T-cell (primary cell): ENCODE measurements at regions not wholly inside any gene's neighbourhood (a gene's known extent, or its start where the extent isn't known, plus 50 kb on each side); places are given as distances from the start of the nearest gene placed in this dataset.

Experiments
- ATAC-seq, 4 experiments: fragments of 200-7000 bp in 3 of 4; fragments of 150-1000 bp in 1 of 4; cut with Tn5 transposase; replicated peaks in 1 of 4; 1 replicate in 3 of 4; 2 replicates in 1 of 4; pipeline ENCODE4 v1.10.0; 2021; ENCODE audit warnings: moderate library complexity in 3 of 4, mild to moderate bottlenecking in 2 of 4, moderate number of reproducible peaks in 1 of 4
- CTCF ChIA-PET, 2 donors: fragments of 300-600 bp; sonication (Branson Sonifier 250); formaldehyde crosslinking; loops; one replicate each; lab custom pipeline; 2022; ENCODE audit warnings: antibody characterized with exemption in 2 of 2; lab: Charles Lee
- POLR2A ChIA-PET, 2 donors: fragments of 300-600 bp; sonication (Branson Sonifier 250); formaldehyde crosslinking; loops; one replicate each; lab custom pipeline; 2022; ENCODE audit warnings: antibody characterized with exemption in 2 of 2; lab: Charles Lee
- DNase-seq, 35 experiments: peaks; one replicate each; pipeline versions ENCODE4 v3.0.0 to v3.0.0-alpha.2; 2013 to 2023
- H3K27ac ChIP-seq: one replicate; pipeline ENCODE4 v1.5.1; 2013; ENCODE audit warnings: low read length
- H3K27me3 ChIP-seq, 2 experiments: replicated peaks in 1 of 2; 1 replicate in 1 of 2; 2 replicates in 1 of 2; pipeline versions ENCODE4 v1.6.1 to v1.7.0; 2013; ENCODE audit warnings: low read length in 1 of 2, mixed read lengths in 1 of 2; ENCODE audit not compliant: control insufficient read depth in 2 of 2, insufficient read depth in 2 of 2; ENCODE audit errors: extremely low read depth in 1 of 2
- H3K36me3 ChIP-seq, 2 donors: 1 replicate in 1 of 2; 2 replicates in 1 of 2; pipeline versions ENCODE4 v1.6.1 to v1.7.0; 2013; ENCODE audit warnings: low read length in 1 of 2; ENCODE audit not compliant: control insufficient read depth in 2 of 2, insufficient read depth in 1 of 2; ENCODE audit errors: extremely low read depth in 1 of 2
- H3K4me1 ChIP-seq, 2 experiments: 1 replicate in 1 of 2; 2 replicates in 1 of 2; pipeline versions ENCODE4 v1.6.1 to v1.7.0; 2013; ENCODE audit warnings: low read length in 2 of 2, mixed read lengths in 1 of 2; ENCODE audit not compliant: insufficient read depth in 2 of 2, control insufficient read depth in 1 of 2; ENCODE audit errors: extremely low read depth in 1 of 2
- H3K4me3 ChIP-seq, 2 donors: 1 replicate in 1 of 2; 2 replicates in 1 of 2; pipeline versions ENCODE4 v1.5.1 to v1.7.0; 2013; ENCODE audit warnings: mild to moderate bottlenecking in 2 of 2, low read length in 1 of 2, moderate library complexity in 1 of 2; ENCODE audit not compliant: control insufficient read depth in 1 of 2; ENCODE audit errors: extremely low read depth in 1 of 2
- H3K9me3 ChIP-seq: 2 replicates; pipeline ENCODE4 v1.7.0; 2013
- H3K27ac Mint-ChIP-seq, 2 donors: one replicate each; pipeline ENCODE4 v1.8.0; 2020 to 2021; ENCODE audit warnings: mild to moderate bottlenecking in 2 of 2, mixed read lengths in 2 of 2
- H3K27me3 Mint-ChIP-seq, 2 donors: one replicate each; pipeline ENCODE4 v1.8.0; 2021 to 2022; ENCODE audit warnings: mixed read lengths in 2 of 2
- H3K36me3 Mint-ChIP-seq: one replicate; pipeline ENCODE4 v1.8.0; 2021; ENCODE audit warnings: mixed read lengths
- H3K4me1 Mint-ChIP-seq, 3 donors: one replicate each; pipeline ENCODE4 v1.8.0; 2020 to 2022; ENCODE audit warnings: mixed read lengths in 3 of 3, mild to moderate bottlenecking in 1 of 3
- H3K4me3 Mint-ChIP-seq, 3 donors: one replicate each; pipeline ENCODE4 v1.8.0; 2020 to 2022; ENCODE audit warnings: mild to moderate bottlenecking in 3 of 3, mixed read lengths in 3 of 3, moderate library complexity in 3 of 3
- H3K9me3 Mint-ChIP-seq, 3 donors: one replicate each; pipeline ENCODE4 v1.8.0; 2020 to 2022; ENCODE audit warnings: mixed read lengths in 3 of 3
- WGBS: methylation state at CpG from one replicate; pipeline ENCODE4 v1.1.5; 2013; ENCODE audit warnings: missing lambda C conversion rate; ENCODE audit not compliant: insufficient coverage; 5-methylcytosine and 5-hydroxymethylcytosine counted together

DNA sequence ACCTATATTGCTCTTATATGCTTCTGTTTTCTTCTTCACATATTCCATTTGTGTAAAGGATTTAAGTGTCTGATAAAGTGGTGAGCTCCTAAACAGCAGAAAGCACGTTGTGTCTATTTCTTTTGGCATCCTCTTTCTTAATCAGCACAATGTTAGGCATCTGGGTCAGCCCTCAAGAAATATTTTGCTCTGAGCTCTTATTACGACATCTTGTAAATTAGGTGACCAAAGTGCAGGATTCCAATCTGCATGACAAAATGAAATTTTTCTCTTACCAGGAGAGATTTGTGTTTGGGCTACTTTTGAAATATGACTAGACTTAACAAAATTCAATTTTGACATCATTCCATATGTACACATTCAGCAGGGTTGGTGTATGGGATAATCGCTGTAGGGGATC is 210.0 kb upstream of the IGFBP7 start:
- ChIA-PET POLR2A (no interaction called here), CTCF (no interaction called here)
- H3K27me3 Mint-ChIP-seq: peaks cover 0 to 2% of the 10 kb centered on the region in 2 donors
- no peak for ATAC-seq
- Histone ChIP-seq H3K4me3 (no peak overlapping the region), H3K27ac (no peak overlapping the region), H3K4me1 (no peaks in the 10 kb centered on the region), H3K27me3 (no peaks in the 10 kb centered on the region), H3K9me3 (no peaks in the 10 kb centered on the region), H3K36me3 (no peaks in the 10 kb centered on the region)
- no peak overlapping the region for H3K27ac Mint-ChIP-seq
- WGBS: no CpG with 5 or more reads among the region's 3 CpGs
- DNase-seq: no peak
- no peaks in the 10 kb centered on the region for H3K4me1 Mint-ChIP-seq
- H3K4me3 Mint-ChIP-seq: no peak overlapping the region
- peaks cover 0 to 3% (median 0%) of the 10 kb centered on the region in 3 donors for H3K9me3 Mint-ChIP-seq
- no peaks in the 10 kb centered on the region for H3K36me3 Mint-ChIP-seq

DNA sequence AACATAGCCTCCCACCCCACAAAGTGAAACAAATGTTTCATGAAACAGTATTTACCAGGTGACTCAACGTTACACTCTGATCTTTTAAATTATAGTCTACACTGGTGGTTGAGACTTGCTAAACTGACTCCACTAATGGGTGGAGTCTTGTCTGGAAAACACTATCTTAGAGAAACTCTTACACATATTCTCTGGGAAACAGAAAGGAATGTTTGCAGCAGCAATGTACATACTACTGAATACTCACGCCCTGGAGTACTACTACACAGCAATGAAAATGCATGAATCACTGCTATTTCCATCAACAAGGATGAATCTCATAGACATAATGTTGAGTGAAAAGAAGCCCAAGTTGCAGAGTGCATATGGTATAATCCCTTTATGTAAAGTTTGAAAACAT is 208.5 kb upstream of the IGFBP7 start:
- peaks cover 0 to 2% of the 10 kb centered on the region in 2 donors for H3K27me3 Mint-ChIP-seq
- H3K36me3 Mint-ChIP-seq: no peaks in the 10 kb centered on the region
- H3K4me1 Mint-ChIP-seq: no peaks in the 10 kb centered on the region
- WGBS: no CpG with 5 or more reads among the region's 2 CpGs
- Histone ChIP-seq H3K9me3 (no peaks in the 10 kb centered on the region), H3K4me1 (no peaks in the 10 kb centered on the region), H3K27ac (no peak overlapping the region), H3K36me3 (no peaks in the 10 kb centered on the region), H3K27me3 (no peaks in the 10 kb centered on the region), H3K4me3 (no peak overlapping the region)
- H3K27ac Mint-ChIP-seq: no peak overlapping the region
- DNase-seq (no peak), ATAC-seq (no peak)
- ChIA-PET CTCF (no interaction called here), POLR2A (no interaction called here)
- H3K4me3 Mint-ChIP-seq: no peak overlapping the region
- peaks cover 0 to 3% (median 0%) of the 10 kb centered on the region in 3 donors for H3K9me3 Mint-ChIP-seq

DNA sequence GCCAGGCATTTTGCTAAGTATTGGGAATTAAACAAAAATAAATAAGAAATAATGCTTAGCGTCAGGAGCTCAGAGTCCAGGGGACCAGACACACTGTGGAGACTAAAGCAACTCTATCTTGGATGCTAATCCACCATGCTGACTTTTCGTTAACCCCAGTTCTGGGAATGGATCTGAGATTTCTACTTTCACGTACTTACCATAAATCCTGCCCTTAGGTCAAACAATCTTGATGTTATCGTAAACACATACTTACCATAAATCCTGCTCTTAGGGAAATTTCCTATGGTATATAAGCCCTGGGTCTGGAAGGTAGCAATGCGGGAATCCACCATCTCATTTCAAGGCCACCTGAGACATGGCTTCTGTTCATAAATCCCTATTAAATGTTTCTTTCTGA is 204.5 kb upstream of the IGFBP7 start:
- Histone ChIP-seq H3K27ac (no peak overlapping the region), H3K27me3 (no peaks in the 10 kb centered on the region), H3K9me3 (no peaks in the 10 kb centered on the region), H3K4me3 (no peak overlapping the region), H3K4me1 (no peaks in the 10 kb centered on the region), H3K36me3 (no peaks in the 10 kb centered on the region)
- H3K36me3 Mint-ChIP-seq: no peaks in the 10 kb centered on the region
- ATAC-seq (no peak), DNase-seq (no peak)
- H3K4me3 Mint-ChIP-seq: no peak overlapping the region
- WGBS: 100% methylated on average over 1 of the region's 5 CpGs
- no peak overlapping the region for H3K27ac Mint-ChIP-seq
- CTCF ChIA-PET: no interaction called here
- H3K27me3 Mint-ChIP-seq: no peaks in the 10 kb centered on the region
- H3K4me1 Mint-ChIP-seq: no peaks in the 10 kb centered on the region
- POLR2A ChIA-PET: no interaction called here
- peaks cover 0 to 3% (median 0%) of the 10 kb centered on the region in 3 donors for H3K9me3 Mint-ChIP-seq

DNA sequence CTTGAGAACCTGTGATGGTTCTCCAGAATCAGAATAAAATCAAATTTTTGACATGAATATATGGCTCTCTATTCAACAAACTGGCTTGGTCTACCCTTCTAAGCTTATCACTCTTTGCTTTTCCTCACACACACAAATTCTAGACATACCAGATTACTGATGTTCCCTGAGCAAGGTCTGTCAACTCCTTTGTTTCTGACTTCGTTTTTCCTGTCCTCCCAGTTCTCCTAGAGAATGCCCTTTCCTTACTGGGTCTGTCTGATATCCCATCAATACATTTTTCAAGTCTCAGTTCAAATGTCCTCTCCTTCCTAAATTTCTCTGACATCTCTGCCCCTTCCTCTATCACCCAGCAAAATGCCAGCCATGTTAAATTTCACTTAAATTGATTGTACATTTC is 202.1 kb upstream of the IGFBP7 start:
- Histone ChIP-seq H3K4me3 (no peak overlapping the region), H3K9me3 (no peaks in the 10 kb centered on the region), H3K4me1 (no peaks in the 10 kb centered on the region), H3K36me3 (no peaks in the 10 kb centered on the region), H3K27me3 (no peaks in the 10 kb centered on the region), H3K27ac (no peak overlapping the region)
- Mint-ChIP-seq H3K36me3 (no peaks in the 10 kb centered on the region), H3K9me3 (peaks cover 0 to 3% (median 0%) of the 10 kb centered on the region in 3 donors), H3K4me3 (no peak overlapping the region), H3K27me3 (no peaks in the 10 kb centered on the region), H3K27ac (no peak overlapping the region), H3K4me1 (no peaks in the 10 kb centered on the region)
- WGBS: 25% methylated on average over 1 of the region's 1 CpG
- no peak for ATAC-seq
- CTCF ChIA-PET: no interaction called here
- POLR2A ChIA-PET: interaction anchor here in 1 of 2 donors (0.6 kb wide), 1 partner anchor 320 kb away, joined by 5 read pairs; no protein-coding TSS in a partner anchor
- no peak for DNase-seq

DNA sequence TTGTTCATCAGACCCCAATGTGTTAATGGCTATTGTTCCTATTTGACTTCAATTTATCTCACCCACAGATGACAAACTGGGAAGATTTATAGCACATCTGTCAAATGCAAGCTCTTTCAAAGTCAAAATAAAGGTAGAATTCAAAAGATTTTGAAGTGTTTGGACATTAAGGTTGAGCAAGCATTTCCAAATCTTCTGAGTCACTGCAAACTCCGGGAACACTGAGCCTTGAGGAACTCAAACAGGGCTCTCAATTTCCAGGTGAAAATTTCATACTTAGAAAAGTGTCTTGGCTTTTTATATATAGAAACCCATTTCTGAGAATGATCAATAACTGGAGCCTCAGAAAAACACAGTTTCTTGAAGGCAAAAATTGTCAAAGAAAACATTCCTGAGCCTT is 199.5 kb upstream of the IGFBP7 start:
- no peak overlapping the region for H3K27ac ChIP-seq
- H3K4me1 ChIP-seq: no peaks in the 10 kb centered on the region
- H3K27me3 ChIP-seq: no peaks in the 10 kb centered on the region
- Mint-ChIP-seq H3K36me3 (no peaks in the 10 kb centered on the region), H3K27ac (no peak overlapping the region), H3K4me3 (no peak overlapping the region), H3K9me3 (peaks cover 0 to 3% (median 0%) of the 10 kb centered on the region in 3 donors), H3K4me1 (no peaks in the 10 kb centered on the region), H3K27me3 (peaks cover 0 to 3% of the 10 kb centered on the region in 2 donors)
- H3K36me3 ChIP-seq: no peaks in the 10 kb centered on the region
- no CpG with 5 or more reads among the region's 1 CpG for WGBS
- no peak overlapping the region for H3K4me3 ChIP-seq
- ChIA-PET POLR2A (no interaction called here), CTCF (no interaction called here)
- H3K9me3 ChIP-seq: no peaks in the 10 kb centered on the region
- ATAC-seq: no peak
- no peak for DNase-seq

DNA sequence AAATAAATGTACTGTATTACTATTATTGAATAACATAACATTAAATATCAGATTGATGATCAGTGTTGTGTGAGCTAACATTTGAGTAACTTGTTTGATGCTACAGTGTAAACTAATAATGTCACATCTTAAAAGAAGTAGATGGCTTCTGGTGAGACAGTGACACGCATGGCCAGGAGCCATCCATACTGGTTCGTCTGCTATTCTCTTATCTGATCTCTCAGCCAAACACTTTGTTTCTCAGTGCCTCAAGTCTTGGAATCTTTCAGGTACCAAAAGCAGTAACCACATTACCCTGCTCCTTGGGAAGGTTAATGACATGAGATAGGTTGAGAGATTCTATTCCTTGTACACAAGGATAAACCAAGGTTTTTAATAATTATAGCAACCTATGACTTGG is 198.1 kb upstream of the IGFBP7 start:
- DNase-seq: no peak
- Histone ChIP-seq H3K4me3 (no peak overlapping the region), H3K36me3 (no peaks in the 10 kb centered on the region), H3K4me1 (no peaks in the 10 kb centered on the region), H3K27me3 (no peaks in the 10 kb centered on the region), H3K9me3 (no peaks in the 10 kb centered on the region), H3K27ac (no peak overlapping the region)
- H3K36me3 Mint-ChIP-seq: no peaks in the 10 kb centered on the region
- 70% methylated on average over 2 of the region's 2 CpGs for WGBS
- H3K9me3 Mint-ChIP-seq: peaks cover 0 to 3% (median 0%) of the 10 kb centered on the region in 3 donors
- CTCF ChIA-PET: no interaction called here
- H3K27me3 Mint-ChIP-seq: peaks cover 0 to 3% of the 10 kb centered on the region in 2 donors
- H3K4me1 Mint-ChIP-seq: no peaks in the 10 kb centered on the region
- POLR2A ChIA-PET: no interaction called here
- ATAC-seq: no peak
- no peak overlapping the region for H3K4me3 Mint-ChIP-seq
- H3K27ac Mint-ChIP-seq: no peak overlapping the region

DNA sequence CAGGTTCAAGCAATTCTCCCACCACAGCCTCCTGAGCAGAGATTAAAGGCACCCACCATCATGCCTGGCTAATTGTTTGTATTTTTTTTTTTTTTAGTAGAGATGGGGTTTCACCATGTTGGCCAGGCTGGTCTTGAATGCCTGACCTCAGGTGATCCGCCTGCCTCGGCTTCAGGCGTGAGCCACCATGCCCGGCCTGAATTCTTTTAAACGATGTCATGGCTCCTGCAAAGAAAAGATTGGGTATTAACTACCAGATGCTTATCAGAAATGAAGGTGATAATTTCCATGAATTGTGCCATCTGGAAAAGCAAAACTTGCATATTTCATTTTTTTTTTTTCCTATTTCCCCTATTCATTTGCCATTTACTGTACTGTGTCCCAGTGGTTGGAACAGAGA is 195.7 kb upstream of the IGFBP7 start:
- DNase-seq (no peak), ATAC-seq (no peak)
- no peaks in the 10 kb centered on the region for H3K4me1 ChIP-seq
- no peaks in the 10 kb centered on the region for H3K4me1 Mint-ChIP-seq
- no peak overlapping the region for H3K27ac ChIP-seq
- no peaks in the 10 kb centered on the region for H3K9me3 ChIP-seq
- H3K27me3 ChIP-seq: peaks cover 0 to 5% of the 10 kb centered on the region in 2 experiments
- no peaks in the 10 kb centered on the region for H3K36me3 Mint-ChIP-seq
- ChIA-PET CTCF (no interaction called here), POLR2A (no interaction called here)
- H3K27me3 Mint-ChIP-seq: peaks cover 0 to 3% of the 10 kb centered on the region in 2 donors
- peaks cover 0 to 3% (median 2%) of the 10 kb centered on the region in 3 donors for H3K9me3 Mint-ChIP-seq
- H3K4me3 Mint-ChIP-seq: no peak overlapping the region
- no peak overlapping the region for H3K27ac Mint-ChIP-seq
- H3K36me3 ChIP-seq: no peaks in the 10 kb centered on the region
- no peak overlapping the region for H3K4me3 ChIP-seq
- WGBS: no CpG with 5 or more reads among the region's 5 CpGs
